ENCODE measurements at regions not wholly inside any gene's neighbourhood (a gene's known extent, or its start where the extent isn't known, plus 50 kb on each side); places are given as distances from the start of the nearest gene placed in this dataset.
A peak's percentile ranks its signal among the peaks of the same experiment; 100 is the strongest.
"Not testable (repeated sequence)": the region's sequence is repeated elsewhere in the genome, so short reads cannot be mapped to it uniquely, and the experiment has no call there.

- Histone ChIP-seq H3K36me3 (ENCODE audit: insufficient read depth, insufficient read length, low read length) (no peaks in the 10 kb centered on the region), H3K4me3 (ENCODE audit: insufficient read length, low read depth) (no peak overlapping the region), H3K9me3 (ENCODE audit: insufficient read depth, low read length) (no peaks in the 10 kb centered on the region), H3K9ac (ENCODE audit: insufficient read length, low read depth) (no peak overlapping the region), H3K27me3 (ENCODE audit: insufficient read depth, insufficient read length) (no peaks in the 10 kb centered on the region), H3K4me1 (ENCODE audit: insufficient read depth, insufficient read length) (no peaks in the 10 kb centered on the region)
- DNase-seq (ENCODE audit: low read depth, low spot score): no peak
- TF ChIP-seq SUZ12 (IDR thresholded peaks at IDR 0.05; ENCODE audit: extremely low read depth, insufficient read depth, insufficient read length) (no peak), YY1 (IDR thresholded peaks at IDR 0.05; ENCODE audit: insufficient read depth, insufficient read length) (no peak), ZNF274 (IDR thresholded peaks at IDR 0.05; ENCODE audit: low read depth, low read length) (no peak)
These were observed 229.9 kb upstream of the PRSS1 start for GRCh38 chr7:142519079-142520078.

DNA sequence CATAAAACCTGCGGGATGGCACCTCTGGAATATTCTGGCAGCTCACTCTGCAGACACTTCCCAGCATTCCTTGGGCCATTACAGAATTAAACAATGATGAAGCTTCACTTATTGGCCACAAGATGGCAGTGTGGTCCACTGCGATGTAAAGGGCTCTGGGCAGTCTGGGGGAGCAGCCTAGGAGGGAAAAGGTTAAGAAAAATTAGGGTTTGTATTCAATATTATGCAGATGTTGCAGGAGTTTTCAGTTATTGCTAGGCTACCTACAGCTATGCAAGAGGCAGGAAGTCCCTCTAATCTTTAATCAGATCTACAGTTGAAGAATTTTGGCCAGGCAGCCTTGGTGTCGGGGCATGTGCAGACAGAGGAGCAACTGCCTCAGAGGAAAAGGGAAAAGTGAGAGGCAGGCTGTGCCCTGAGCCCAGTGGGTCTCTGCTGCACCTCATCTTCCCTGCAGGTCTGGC, 233.2 kb upstream of the PRSS1 start:
- Histone ChIP-seq H3K9ac (ENCODE audit: insufficient read length, low read depth) (no peak overlapping the region), H3K27me3 (ENCODE audit: insufficient read depth, insufficient read length) (no peaks in the 10 kb centered on the region), H3K4me3 (ENCODE audit: insufficient read length, low read depth) (no peak overlapping the region), H3K9me3 (ENCODE audit: insufficient read depth, low read length) (no peaks in the 10 kb centered on the region), H3K4me1 (ENCODE audit: insufficient read depth, insufficient read length) (no peaks in the 10 kb centered on the region), H3K36me3 (ENCODE audit: insufficient read depth, insufficient read length, low read length) (no peaks in the 10 kb centered on the region)
- TF ChIP-seq ZNF274 (IDR thresholded peaks at IDR 0.05; ENCODE audit: low read depth, low read length) (no peak), YY1 (IDR thresholded peaks at IDR 0.05; ENCODE audit: insufficient read depth, insufficient read length) (no peak), SUZ12 (IDR thresholded peaks at IDR 0.05; ENCODE audit: extremely low read depth, insufficient read depth, insufficient read length) (no peak)
- peak; percentile 69 for DNase-seq (ENCODE audit: low read depth, low spot score)

GRCh38 chr7:142514716-142515115, 234.6 kb upstream of the PRSS1 start:
- not testable (repeated sequence) for H3K9me3 ChIP-seq (ENCODE audit: insufficient read depth, low read length); H3K9ac ChIP-seq (ENCODE audit: insufficient read length, low read depth); DNase-seq (ENCODE audit: low read depth, low spot score); H3K36me3 ChIP-seq (ENCODE audit: insufficient read depth, insufficient read length, low read length); H3K27me3 ChIP-seq (ENCODE audit: insufficient read depth, insufficient read length); H3K4me3 ChIP-seq (ENCODE audit: insufficient read length, low read depth); H3K4me1 ChIP-seq (ENCODE audit: insufficient read depth, insufficient read length)

- Histone ChIP-seq H3K9me3 (ENCODE audit: insufficient read depth, low read length) (no peaks in the 10 kb centered on the region), H3K9ac (ENCODE audit: insufficient read length, low read depth) (no peak overlapping the region), H3K4me1 (ENCODE audit: insufficient read depth, insufficient read length) (no peaks in the 10 kb centered on the region), H3K4me3 (ENCODE audit: insufficient read length, low read depth) (no peak overlapping the region), H3K36me3 (ENCODE audit: insufficient read depth, insufficient read length, low read length) (no peaks in the 10 kb centered on the region), H3K27me3 (ENCODE audit: insufficient read depth, insufficient read length) (no peaks in the 10 kb centered on the region)
- TF ChIP-seq SUZ12 (IDR thresholded peaks at IDR 0.05; ENCODE audit: extremely low read depth, insufficient read depth, insufficient read length): no peak
- TF ChIP-seq ZNF274 (IDR thresholded peaks at IDR 0.05; ENCODE audit: low read depth, low read length): no peak
- TF ChIP-seq YY1 (IDR thresholded peaks at IDR 0.05; ENCODE audit: insufficient read depth, insufficient read length): no peak
- no peak for DNase-seq (ENCODE audit: low read depth, low spot score)
These were observed 235.9 kb upstream of the PRSS1 start for GRCh38 chr7:142513178-142513955.

DNA sequence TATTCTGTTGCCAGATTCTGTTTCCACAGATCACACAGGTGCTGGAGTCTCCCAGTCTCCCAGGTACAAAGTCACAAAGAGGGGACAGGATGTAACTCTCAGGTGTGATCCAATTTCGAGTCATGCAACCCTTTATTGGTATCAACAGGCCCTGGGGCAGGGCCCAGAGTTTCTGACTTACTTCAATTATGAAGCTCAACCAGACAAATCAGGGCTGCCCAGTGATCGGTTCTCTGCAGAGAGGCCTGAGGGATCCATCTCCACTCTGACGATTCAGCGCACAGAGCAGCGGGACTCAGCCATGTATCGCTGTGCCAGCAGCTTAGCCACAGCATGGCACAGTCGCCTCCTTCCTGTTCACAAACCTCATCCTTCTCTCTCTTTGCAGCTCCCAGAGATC, 237.5 kb upstream of the PRSS1 start:
- TF ChIP-seq SUZ12 (IDR thresholded peaks at IDR 0.05; ENCODE audit: extremely low read depth, insufficient read depth, insufficient read length) (no peak), ZNF274 (IDR thresholded peaks at IDR 0.05; ENCODE audit: low read depth, low read length) (no peak), YY1 (IDR thresholded peaks at IDR 0.05; ENCODE audit: insufficient read depth, insufficient read length) (no peak)
- no peak overlapping the region for H3K9ac ChIP-seq (ENCODE audit: insufficient read length, low read depth)
- no peaks in the 10 kb centered on the region for H3K4me1 ChIP-seq (ENCODE audit: insufficient read depth, insufficient read length)
- H3K27me3 ChIP-seq (ENCODE audit: insufficient read depth, insufficient read length): no peaks in the 10 kb centered on the region
- no peak for DNase-seq (ENCODE audit: low read depth, low spot score)
- no peaks in the 10 kb centered on the region for H3K9me3 ChIP-seq (ENCODE audit: insufficient read depth, low read length)
- no peaks in the 10 kb centered on the region for H3K36me3 ChIP-seq (ENCODE audit: insufficient read depth, insufficient read length, low read length)
- no peak overlapping the region for H3K4me3 ChIP-seq (ENCODE audit: insufficient read length, low read depth)

GRCh38 chr7:142511374-142511773, 237.9 kb upstream of the PRSS1 start:
- TF ChIP-seq ZNF274 (IDR thresholded peaks at IDR 0.05; ENCODE audit: low read depth, low read length) (no peak), SUZ12 (IDR thresholded peaks at IDR 0.05; ENCODE audit: extremely low read depth, insufficient read depth, insufficient read length) (no peak), YY1 (IDR thresholded peaks at IDR 0.05; ENCODE audit: insufficient read depth, insufficient read length) (no peak)
- no peaks in the 10 kb centered on the region for H3K27me3 ChIP-seq (ENCODE audit: insufficient read depth, insufficient read length)
- H3K36me3 ChIP-seq (ENCODE audit: insufficient read depth, insufficient read length, low read length): no peaks in the 10 kb centered on the region
- no peaks in the 10 kb centered on the region for H3K4me1 ChIP-seq (ENCODE audit: insufficient read depth, insufficient read length)
- H3K4me3 ChIP-seq (ENCODE audit: insufficient read length, low read depth): no peak overlapping the region
- DNase-seq (ENCODE audit: low read depth, low spot score): no peak
- no peak overlapping the region for H3K9ac ChIP-seq (ENCODE audit: insufficient read length, low read depth)
- no peaks in the 10 kb centered on the region for H3K9me3 ChIP-seq (ENCODE audit: insufficient read depth, low read length)

GRCh38 chr7:142509235-142509634, 240.0 kb upstream of the PRSS1 start:
- not testable (repeated sequence) for H3K4me3 ChIP-seq (ENCODE audit: insufficient read length, low read depth); H3K9me3 ChIP-seq (ENCODE audit: insufficient read depth, low read length); H3K4me1 ChIP-seq (ENCODE audit: insufficient read depth, insufficient read length); H3K27me3 ChIP-seq (ENCODE audit: insufficient read depth, insufficient read length); DNase-seq (ENCODE audit: low read depth, low spot score); H3K36me3 ChIP-seq (ENCODE audit: insufficient read depth, insufficient read length, low read length); H3K9ac ChIP-seq (ENCODE audit: insufficient read length, low read depth)
